GM12874 (cell line): ENCODE measurements at regions not wholly inside any gene's neighbourhood (a gene's known extent, or its start where the extent isn't known, plus 50 kb on each side); places are given as distances from the start of the nearest gene placed in this dataset.

ENCODE experiments used
- CTCF ChIP-seq: IDR thresholded peaks from 2 replicates; pipeline ENCODE4 v1.5.1; 2011; ENCODE audit warnings: low read depth, mild to moderate bottlenecking, control low read depth, low read length, moderate library complexity; ENCODE audit not compliant: insufficient read depth

- no peak for TF ChIP-seq CTCF
These were observed 164.6 kb downstream of the SMAD6 start for GRCh38 chr15:66866656-66867055.

GRCh38 chr15:66868918-66869317 lies 166.9 kb downstream of the SMAD6 start:
- TF ChIP-seq CTCF: no peak

GRCh38 chr15:66870880-66871388 lies 168.9 kb downstream of the SMAD6 start:
- no peak for TF ChIP-seq CTCF

- no peak for TF ChIP-seq CTCF
These were observed 170.4 kb downstream of the SMAD6 start for GRCh38 chr15:66872405-66872804.

- TF ChIP-seq CTCF: no peak
These were observed 171.8 kb downstream of the SMAD6 start for GRCh38 chr15:66873856-66874255.

- no peak for TF ChIP-seq CTCF
These were observed 173.8 kb downstream of the SMAD6 start for GRCh38 chr15:66875588-66876420.

GRCh38 chr15:66876421-66876730 lies 174.3 kb downstream of the SMAD6 start:
- TF ChIP-seq CTCF: no peak
